HG03342 (cell line): ENCODE measurements at regions not wholly inside any gene's neighbourhood (a gene's known extent, or its start where the extent isn't known, plus 50 kb on each side); places are given as distances from the start of the nearest gene placed in this dataset.
"Not testable (repeated sequence)": the region's sequence is repeated elsewhere in the genome, so short reads cannot be mapped to it uniquely, and the experiment has no call there.

Experiments used
- ATAC-seq: cut with Tn5 transposase; IDR thresholded peaks from one replicate; pipeline ENCODE4 v1.9.1; 2021; ENCODE audit warnings: mild to moderate bottlenecking, moderate library complexity; ENCODE audit not compliant: unreplicated experiment

DNA sequence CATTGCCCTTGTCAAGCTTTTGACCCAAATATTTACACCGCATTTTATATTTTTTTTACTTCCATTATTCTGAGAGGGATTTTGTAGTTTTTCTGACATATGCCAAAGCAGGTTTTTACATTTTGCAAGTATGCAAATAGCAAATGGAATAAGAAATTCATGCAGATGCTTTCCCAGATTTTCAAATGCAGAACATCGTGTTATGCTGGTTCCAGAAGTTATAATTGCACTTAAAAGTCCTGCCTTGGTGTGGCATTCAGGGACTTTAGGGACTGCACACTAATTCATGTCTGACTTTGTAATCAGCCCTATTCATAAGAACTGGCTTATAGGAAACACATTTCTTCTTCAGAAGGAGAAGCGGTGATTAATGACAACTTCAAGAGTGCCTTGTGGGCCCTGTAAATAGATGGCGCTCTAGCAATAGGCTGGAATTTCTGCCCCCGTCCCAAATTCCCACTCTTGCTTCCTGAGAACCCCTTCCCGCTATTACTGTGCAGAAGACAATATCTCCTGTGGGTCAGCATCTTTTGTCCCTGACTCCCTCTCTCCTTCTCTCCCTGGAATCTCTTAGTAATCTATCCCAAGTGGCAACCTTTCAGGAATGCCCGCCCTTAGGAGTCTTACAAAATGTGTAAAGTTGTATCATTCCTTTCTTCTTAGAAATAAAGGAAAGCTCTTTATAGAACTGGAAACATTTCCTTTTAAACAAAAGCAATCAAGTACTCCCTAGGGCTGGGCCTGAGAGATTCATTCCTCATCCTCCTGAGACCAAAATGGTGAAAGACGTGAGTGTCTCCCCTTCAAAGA lies 264.0 kb downstream of the INHBA start:
- ATAC-seq, result no peak

DNA sequence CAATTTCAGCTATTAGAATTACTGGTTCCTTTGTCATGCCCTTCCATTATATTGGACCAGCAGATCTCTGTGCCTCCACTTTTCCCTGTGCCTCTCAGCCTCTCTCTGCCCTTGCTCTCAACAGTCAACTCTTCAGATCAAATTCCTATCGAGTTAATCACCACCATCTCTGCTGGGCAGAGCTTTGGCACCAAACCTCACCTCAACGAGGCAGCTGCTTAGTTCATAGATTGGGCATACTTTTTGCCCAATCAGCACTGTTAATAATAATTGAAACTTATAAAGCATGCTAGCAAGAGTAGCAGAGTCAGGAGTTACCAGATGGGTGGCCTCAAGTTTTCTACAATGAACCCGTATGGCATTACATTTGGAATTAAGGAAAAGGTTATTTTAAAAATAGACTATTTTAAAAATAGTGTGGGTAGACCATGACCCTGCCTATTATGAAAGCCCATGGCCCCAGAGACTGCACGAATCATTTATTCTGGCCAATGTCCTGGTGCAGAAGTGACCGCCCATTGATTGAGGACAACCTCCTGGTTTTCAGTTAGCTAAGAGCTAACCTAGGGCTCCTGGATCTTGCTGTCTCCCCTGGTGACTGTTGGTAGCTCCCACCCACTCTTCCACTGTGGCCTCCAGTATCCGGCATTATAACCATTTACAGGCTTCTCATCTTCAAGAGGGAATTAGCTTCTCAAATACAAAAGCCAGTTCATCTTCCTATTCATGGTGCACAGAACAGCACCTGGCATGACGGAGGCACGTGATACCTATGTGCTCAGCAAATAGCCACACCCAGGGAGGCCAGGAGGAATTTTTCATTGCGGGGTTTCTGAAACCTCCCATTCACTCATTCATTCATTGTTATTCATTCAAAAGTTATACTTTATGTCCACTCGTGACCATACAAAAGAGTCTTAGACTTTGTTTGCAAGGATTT lies 265.4 kb downstream of the INHBA start:
- no peak for ATAC-seq

DNA sequence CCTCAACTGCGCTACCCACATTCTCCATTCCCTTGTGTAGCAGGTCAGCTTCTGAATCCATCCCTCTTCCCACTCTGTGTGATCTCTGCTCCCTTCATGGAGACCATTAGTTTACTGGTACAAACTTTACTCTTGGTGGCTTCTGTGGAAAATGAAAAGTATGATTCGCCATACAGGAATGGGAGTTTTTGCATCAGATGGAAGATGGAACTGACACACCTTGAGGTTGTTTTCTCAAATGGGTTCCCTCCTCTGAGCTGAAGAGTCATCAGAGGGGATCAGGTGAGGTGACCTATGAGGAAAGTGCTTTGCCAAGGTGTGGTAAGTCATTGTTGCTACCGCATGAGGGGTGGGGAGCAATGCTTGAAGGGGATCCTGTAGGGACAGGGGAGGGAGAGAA lies 266.8 kb downstream of the INHBA start:
- no peak for ATAC-seq

DNA sequence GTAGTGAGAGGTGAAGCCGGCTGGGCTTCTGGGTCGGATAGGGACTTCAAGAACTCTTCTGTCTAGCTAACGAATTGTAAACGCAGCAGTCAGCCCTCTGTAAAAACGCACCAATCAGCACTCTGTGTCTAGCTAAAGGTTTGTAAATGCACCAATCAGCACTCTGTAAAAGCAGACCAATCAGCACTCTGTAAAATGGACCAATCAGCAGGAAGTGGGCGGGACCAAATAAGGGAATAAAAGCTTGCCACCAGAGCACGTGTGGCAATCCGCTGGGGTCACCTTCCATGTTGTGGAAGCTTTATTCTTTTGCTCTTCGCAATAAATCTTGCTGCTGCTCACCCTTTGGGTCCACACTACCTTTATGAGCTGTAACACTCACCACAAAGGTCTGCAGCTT lies 267.9 kb downstream of the INHBA start:
- not testable (repeated sequence) for ATAC-seq

DNA sequence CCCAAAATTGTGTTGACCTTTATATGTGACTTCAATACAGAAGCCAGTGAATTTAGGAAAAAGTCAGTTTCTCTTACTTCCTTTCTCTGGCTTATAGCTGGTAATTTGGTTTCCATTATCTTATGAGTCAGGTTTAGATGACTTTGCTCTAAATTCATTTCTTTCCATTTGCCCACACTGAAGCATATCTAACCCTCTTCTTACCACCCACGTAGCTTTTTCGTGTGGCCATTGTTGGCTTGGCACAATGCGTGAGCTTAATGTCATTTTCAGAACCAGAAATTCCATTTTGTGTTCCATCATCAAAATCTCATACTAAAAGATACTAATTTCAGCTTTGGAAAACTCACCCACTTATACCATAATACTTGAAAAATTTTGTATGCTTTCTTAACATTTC lies 271.2 kb downstream of the INHBA start:
- no peak for ATAC-seq

DNA sequence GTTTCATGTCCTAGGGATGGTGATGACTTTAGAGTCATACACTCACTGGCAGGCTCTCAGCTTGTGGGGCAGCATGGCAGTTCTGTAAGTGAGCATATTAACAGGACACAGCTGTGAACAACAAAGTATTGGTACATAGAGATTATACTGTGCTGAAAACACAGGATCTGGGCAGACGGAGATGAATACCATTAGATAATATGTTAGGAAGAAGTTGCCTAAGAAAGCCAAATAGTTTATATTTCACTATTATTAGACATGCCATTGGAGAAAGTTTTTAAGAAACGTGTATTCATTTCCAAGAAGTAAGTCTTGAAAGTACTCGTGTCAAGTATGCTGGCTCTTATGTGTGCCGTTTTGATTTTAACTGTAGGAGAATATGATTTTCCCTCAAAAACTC lies 274.5 kb downstream of the INHBA start:
- no peak for ATAC-seq

DNA sequence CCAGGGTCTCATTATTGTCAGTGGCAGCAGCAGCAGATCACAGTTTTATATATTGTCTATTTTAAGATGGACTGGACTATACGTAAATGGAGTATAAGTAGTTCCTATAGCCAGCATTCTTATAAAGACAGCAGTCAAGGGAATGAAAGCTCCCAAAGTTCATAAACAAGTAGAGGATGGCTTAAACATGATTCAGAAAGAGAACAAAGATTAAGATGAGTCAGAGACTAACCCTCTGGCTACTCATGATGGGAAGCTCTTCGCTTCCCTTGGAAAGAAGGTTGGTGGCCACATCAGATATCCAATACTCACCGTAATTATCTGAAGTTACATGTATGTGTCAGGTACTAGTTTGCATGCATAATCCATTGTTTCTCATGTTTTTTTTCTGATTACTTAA lies 277.0 kb downstream of the INHBA start:
- ATAC-seq, result no peak

DNA sequence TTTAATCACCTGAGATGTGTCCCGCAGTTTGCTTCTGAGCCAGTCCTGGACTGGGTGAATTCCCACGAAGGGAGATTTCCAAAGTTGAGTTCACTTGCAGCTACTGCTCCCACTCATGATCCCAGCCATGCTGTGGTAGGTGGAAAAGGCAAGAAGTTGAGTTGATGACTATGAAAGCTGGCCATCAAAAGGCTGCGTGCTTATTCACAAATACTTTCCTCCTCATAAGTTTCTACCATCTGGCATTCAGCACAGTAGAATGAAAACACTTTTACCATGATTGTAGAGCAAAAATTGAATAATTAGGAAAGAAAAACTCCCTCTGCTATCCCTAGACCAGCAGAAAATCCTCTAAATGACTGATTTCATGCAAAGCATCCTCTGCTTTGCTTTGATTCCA lies 281.8 kb downstream of the INHBA start:
- no peak for ATAC-seq

DNA sequence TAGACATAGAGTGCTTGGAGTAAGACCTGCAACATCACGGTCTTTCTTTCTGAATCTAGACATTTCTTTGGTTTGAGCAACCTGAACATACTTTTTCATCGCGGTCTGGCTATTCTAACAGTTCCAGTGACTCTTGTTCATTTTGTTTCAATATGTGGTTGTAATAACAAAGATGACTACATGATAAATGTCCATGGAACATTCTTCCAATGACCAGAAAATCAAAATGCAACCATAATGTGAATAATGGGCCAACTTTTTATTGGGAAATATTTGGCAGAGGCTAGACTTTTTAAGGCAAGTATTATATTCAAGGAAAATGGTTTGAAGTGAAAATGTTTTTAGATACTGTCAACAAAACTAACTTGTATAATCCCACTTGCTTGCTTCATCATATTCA lies 282.5 kb downstream of the INHBA start:
- ATAC-seq, result no peak

DNA sequence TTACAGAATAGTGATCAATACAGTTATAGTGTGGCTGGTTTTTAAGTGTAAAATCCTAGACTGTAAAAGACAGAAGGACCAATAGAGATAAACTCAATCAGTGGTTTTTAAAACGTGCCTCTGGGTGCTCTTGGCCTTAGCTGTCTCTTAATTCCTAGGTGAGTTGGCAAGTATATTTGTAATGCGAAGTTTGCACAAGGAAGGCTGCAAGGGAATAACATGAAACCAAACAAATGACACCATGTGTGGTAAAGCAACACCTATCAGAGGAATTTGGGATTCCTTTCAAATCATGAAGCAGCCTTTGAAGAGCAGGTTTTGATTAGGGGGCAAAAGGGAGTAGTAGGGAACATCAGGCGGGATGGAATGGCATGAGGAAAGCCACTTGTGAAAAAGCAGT lies 284.6 kb downstream of the INHBA start:
- ATAC-seq, result no peak

DNA sequence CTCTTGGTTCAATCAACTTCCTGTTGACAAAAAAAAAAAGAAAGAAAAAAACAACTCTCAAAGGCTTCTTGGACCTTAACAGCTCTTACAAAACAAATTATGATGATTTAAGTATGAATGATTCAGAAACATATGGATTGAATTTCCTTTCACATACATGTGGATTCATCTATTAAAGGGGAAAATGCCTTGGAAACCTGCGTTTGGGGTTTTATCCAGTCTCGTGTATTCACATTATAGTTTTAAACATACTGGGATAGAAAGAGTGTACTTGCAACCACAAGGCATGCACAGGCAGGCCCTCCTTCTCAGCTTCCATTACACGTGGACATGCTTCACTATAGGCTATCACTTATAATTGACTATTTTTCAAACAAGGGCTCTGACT lies 286.7 kb downstream of the INHBA start:
- ATAC-seq, result no peak

DNA sequence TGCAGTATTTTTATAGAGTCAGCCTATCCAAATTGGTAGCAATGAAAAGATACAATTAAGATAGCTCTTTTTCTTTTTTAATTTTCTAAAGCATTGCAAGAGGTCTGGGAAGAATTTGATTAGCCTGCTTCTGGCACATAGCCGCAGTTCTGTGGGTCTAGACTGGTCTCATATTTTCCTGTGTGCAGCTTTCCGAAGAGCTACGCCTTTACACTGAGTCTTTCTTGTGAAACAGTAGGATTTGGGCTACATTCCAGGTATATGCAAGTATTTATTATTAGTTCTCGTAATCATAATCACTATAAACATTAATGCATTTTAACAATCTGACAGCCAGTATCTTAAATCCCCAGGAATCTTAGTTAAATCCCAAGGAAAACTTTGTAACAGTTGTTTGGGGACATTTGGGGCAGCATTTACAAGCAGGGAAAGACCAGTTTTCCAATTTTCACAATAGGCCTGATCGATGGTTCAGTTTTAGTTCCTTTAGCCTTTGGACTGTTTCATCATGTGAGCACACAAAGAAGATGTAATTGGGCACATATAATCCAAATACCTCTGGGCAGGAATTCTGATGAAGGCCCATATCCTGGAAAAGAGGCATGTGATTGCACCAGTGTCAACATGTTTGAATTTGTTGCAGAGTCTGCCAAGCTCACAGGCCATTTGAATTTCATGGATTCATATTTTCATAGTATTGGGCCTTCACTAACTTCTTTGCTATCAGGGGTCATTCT lies 287.3 kb downstream of the INHBA start:
- ATAC-seq, result no peak

DNA sequence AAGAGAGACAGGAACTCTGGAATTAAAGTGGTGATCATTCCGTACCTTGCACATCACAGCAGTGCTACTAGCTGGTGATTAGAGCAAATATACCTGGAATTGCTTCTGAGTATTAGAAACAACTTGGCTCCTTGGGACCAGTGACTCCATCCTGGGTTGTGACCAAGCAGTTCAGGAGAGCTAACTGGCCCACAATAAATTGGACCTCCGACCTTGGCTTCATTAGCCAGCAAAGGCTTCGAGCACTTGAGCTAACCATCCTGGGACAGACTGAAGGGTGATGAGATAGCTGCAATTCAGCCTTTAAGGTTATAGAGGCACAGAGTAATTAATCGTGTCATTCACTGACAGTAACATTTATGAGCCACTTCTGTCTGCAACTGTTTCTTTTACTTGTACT lies 287.8 kb downstream of the INHBA start:
- ATAC-seq, result no peak

DNA sequence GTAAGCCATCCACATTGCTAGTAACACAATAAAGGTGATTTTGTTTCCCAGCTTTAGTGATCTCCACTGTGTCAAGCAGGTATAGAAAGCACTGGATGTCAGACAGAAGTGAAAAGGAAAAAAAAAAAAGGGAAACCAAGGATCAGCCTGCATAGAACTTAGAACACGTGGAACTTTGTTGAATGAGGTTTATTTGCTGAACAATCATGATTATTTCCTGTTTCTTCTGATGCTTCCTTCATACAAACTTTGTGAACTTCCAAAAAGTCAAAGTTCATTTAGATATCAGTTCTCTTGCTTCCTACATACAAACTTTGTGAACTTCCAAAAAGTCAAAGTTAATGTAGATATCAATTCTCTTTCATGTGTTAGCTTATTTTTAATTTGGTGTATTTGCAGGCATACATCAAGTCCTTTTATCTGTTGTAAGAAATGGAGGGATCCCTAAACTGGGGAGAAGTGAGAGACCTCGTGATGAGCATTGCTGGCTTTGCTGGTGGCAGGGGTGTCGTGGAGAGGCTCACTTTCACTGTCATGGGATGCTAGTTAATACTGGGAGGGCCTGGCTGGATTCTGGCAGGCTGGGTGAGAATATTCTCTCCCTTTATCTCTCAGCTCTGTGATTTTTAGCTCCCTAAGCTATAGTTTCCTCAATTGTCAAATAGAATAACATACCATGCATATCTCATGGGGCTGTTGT lies 298.4 kb downstream of the INHBA start:
- no peak for ATAC-seq

DNA sequence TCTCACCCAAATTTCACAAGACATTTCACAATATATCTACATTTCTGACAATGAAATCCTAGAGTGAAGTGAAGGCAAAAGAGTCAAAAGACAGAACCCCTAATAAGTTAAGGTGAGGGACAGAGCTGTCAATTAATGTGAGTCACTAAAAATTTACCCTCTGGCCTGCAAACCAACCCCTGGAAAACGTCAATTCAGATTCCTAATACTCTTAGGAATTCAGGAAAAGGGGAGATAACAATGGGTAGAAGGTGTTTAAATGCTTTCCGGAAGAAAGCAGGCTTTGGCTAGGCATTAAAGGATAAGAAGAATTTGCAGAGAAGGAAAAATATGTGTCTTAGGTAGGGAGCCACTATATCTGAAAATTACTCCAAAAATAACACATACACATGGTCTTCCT lies 299.6 kb downstream of the INHBA start:
- no peak for ATAC-seq

DNA sequence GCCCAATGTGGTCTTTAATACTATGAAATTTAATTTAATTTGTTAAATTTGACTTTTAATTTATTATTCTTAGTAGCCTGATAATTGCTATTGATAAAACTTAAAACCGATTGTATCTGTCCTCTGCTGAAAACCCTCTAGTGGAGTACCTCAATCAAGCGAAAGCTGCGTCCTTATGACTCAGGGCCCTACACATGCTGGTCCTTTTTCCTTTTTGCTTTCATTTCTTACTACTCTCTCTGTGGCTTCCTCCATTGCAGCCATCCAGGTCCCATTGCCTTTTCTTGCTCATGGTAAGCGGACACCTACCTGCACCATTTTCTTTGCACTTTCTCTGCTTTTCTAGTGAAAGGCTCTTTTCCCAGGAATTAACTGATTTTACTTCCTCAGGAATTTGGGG lies 301.1 kb downstream of the INHBA start:
- no peak for ATAC-seq

DNA sequence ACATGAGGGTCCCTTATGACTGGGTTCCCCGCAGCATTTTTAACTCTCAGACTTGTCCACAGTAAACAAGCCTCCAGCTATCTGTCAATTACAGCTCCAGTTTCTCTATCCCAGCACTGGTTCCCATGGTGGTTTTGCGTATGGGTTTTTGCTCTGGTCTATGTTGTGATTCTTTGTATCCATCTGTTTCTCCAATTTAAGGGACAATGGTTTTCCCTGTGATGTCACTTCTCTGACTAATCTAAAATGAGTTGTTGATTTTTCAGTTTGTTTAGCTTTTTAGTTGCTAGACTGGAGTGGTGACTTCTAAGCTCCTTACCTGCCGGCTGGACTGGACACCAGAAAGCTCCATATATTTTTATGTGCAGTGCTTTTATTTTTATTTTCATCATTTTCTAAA lies 303.7 kb downstream of the INHBA start:
- no peak for ATAC-seq

DNA sequence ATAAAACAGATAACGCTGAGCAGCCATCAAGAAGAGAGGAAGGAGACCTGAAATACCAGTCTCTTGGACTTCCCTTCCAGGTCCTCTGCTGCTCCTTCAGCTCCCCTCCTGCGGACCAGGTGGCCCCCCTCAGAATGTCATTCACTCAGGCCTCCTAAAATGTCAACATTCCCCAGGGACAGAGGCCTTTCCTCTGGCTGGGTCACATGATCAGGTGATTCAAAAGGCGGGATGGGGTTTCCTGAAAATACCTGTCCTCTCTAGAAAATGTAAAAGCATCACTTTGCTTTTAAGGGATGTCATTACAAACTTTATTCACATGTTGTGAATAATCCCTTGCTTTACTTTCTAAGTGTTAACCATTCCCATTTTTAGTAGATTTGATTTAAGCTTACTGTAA lies 311.1 kb downstream of the INHBA start:
- ATAC-seq, result no peak

DNA sequence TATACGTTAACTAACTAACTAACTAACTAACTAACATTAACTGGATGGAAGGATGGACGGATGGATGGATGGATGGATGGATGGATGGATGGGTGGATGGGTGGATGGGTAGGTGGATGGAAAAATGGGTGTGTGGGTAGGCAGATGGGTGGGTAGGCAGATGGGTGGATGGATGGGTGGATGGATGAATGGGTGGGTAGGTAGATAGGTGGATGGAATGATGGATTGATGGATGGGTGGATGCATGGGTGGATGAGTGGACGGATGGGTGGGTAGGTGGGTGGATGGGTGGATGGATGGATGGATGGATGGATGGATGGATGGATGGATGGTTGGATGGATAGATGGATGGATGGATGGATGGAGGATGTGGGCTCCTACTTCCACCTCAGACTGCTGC lies 314.0 kb downstream of the INHBA start:
- not testable (repeated sequence) for ATAC-seq

DNA sequence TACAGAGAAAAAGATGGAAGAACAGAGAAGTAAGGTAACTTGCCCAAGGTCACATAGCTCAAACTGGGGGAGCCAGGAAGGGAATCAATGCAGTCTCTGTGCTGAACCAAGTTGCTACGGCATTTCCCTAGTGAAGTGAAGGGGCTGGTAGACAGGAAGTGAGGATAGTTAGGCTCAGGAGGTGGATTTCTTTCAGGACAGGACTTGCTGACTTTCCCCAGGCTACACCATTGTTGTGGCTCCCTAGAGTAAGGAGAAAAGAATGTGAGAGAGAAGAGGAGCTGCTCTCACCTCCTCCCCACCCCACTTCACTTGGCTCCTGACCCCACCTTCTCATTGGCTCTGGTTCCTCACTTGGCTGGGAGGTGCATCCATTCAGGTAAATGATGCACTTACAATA lies 316.9 kb downstream of the INHBA start:
- ATAC-seq, result no peak

DNA sequence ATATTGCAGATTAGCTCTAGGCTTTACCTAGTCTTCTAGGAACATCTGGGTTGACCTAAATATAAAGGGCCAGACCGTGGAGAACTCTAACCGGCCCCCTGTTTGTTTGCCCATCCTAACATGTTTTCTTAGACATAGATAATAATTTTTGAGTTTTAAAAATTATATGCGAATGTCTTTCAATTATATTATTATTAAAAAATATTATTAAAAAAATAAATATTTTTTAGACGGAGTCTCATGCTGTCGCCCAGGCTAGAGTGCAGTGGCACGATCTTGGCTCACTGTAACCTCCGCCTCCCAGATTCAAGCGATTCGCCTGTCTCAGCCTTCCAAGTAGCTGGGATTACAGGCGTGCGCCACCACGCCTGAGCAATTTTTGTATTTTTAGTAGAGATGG lies 318.5 kb downstream of the INHBA start:
- ATAC-seq, result no peak
